ENCODE measurements at regions not wholly inside any gene's neighbourhood (a gene's known extent, or its start where the extent isn't known, plus 50 kb on each side); places are given as distances from the start of the nearest gene placed in this dataset.
"Not testable (repeated sequence)": the region's sequence is repeated elsewhere in the genome, so short reads cannot be mapped to it uniquely, and the experiment has no call there.

GRCh38 chr3:16708285-16708684, 103.1 kb upstream of the DAZL start:
- TF ChIP-seq POLR2AphosphoS5 (IDR thresholded peaks at IDR 0.05; ENCODE audit: insufficient read depth, low read depth, low read length) (no peak), FOS (IDR thresholded peaks at IDR 0.05; ENCODE audit: borderline replicate concordance, insufficient read depth, low read length) (no peak), CTCF (IDR thresholded peaks at IDR 0.05; ENCODE audit: extremely low read depth in 1 of 2, insufficient read depth in 1 of 2, low read depth in 1 of 2, low read length in 2 of 2) (no peak), POLR2A (IDR thresholded peaks at IDR 0.05; ENCODE audit: low read depth, low read length) (no peak), GATA2 (IDR thresholded peaks at IDR 0.05; ENCODE audit: insufficient read depth, insufficient read length, low read depth, low read length) (no peak), MAX (IDR thresholded peaks at IDR 0.05; ENCODE audit: insufficient read depth, insufficient read length) (no peak), EZH2 (IDR thresholded peaks at IDR 0.05; ENCODE audit: borderline replicate concordance, low read depth, low read length, severe bottlenecking) (no peak), JUN (IDR thresholded peaks at IDR 0.05; ENCODE audit: borderline replicate concordance, insufficient read depth, insufficient read length, low read depth) (no peak), MYC (IDR thresholded peaks at IDR 0.05; ENCODE audit: low read depth, low read length) (no peak)
- dilution Hi-C loops (cut with MboI; ENCODE audit: extremely low pct_ligation_motif_present, low sequenced_read_pairs) (no loop called here), intact Hi-C loops (cut with micrococcal nuclease) (no loop called here)
- Histone ChIP-seq H3K9ac (replicated peaks; ENCODE audit: extremely low read depth, insufficient read depth, low read length) (no peak overlapping the region), H3K27ac (ENCODE audit: insufficient read depth, low read depth, low read length) (no peak overlapping the region), H3K4me2 (ENCODE audit: insufficient read depth, low read length) (no peak overlapping the region), H3K36me3 (ENCODE audit: control insufficient read depth in 2 of 2, extremely low read depth in 1 of 2, insufficient read depth in 2 of 2, low read length in 2 of 2) (no peaks in the 10 kb centered on the region), H2AFZ (ENCODE audit: low read depth, low read length) (no peak overlapping the region), H3K79me2 (ENCODE audit: control insufficient read depth, insufficient read depth, low read length) (no peaks in the 10 kb centered on the region), H3K4me3 (replicated peaks in 1 of 3; ENCODE audit: insufficient read depth in 1 of 3, low read depth in 1 of 3, low read length in 3 of 3) (no peak overlapping the region), H4K20me1 (replicated peaks; ENCODE audit: control insufficient read depth, extremely low read depth, insufficient read depth, low read length) (no peaks in the 10 kb centered on the region), H3K4me1 (ENCODE audit: control insufficient read depth, extremely low read depth, insufficient read depth, low read length) (no peaks in the 10 kb centered on the region), H3K27me3 (ENCODE audit: control insufficient read depth in 2 of 2, insufficient read depth in 2 of 2, low read length in 2 of 2) (no peaks in the 10 kb centered on the region), H3K9me1 (replicated peaks; ENCODE audit: control insufficient read depth, extremely low read depth, insufficient read depth, low read length) (no peaks in the 10 kb centered on the region), H3K9me3 (replicated peaks; ENCODE audit: control insufficient read depth, insufficient read depth, low read length) (no peaks in the 10 kb centered on the region)
- FAIRE-seq (no peak), DNase-seq (ENCODE audit: low read depth, low spot score) (no peak)
- no TSS peak for BruUV-seq (replicated peaks)
- CTCF ChIA-PET: no interaction called here
- POLR2A ChIA-PET: no interaction called here

GRCh38 chr3:16711691-16712090, 106.5 kb upstream of the DAZL start:
- H3K9me3 ChIP-seq (replicated peaks; ENCODE audit: control insufficient read depth, insufficient read depth, low read length); H3K4me3 ChIP-seq (replicated peaks in 1 of 3; ENCODE audit: insufficient read depth in 1 of 3, low read depth in 1 of 3, low read length in 3 of 3); H3K27me3 ChIP-seq (ENCODE audit: control insufficient read depth in 2 of 2, insufficient read depth in 2 of 2, low read length in 2 of 2); H3K4me2 ChIP-seq (ENCODE audit: insufficient read depth, low read length); H3K79me2 ChIP-seq (ENCODE audit: control insufficient read depth, insufficient read depth, low read length); dilution Hi-C loops (cut with MboI; ENCODE audit: extremely low pct_ligation_motif_present, low sequenced_read_pairs); H3K27ac ChIP-seq (ENCODE audit: insufficient read depth, low read depth, low read length); H3K9ac ChIP-seq (replicated peaks; ENCODE audit: extremely low read depth, insufficient read depth, low read length); POLR2A ChIA-PET; BruUV-seq (replicated peaks); H2AFZ ChIP-seq (ENCODE audit: low read depth, low read length); FAIRE-seq; DNase-seq (ENCODE audit: low read depth, low spot score); CTCF ChIA-PET; H3K4me1 ChIP-seq (ENCODE audit: control insufficient read depth, extremely low read depth, insufficient read depth, low read length); H4K20me1 ChIP-seq (replicated peaks; ENCODE audit: control insufficient read depth, extremely low read depth, insufficient read depth, low read length); intact Hi-C loops (cut with micrococcal nuclease); H3K36me3 ChIP-seq (ENCODE audit: control insufficient read depth in 2 of 2, extremely low read depth in 1 of 2, insufficient read depth in 2 of 2, low read length in 2 of 2); H3K9me1 ChIP-seq (replicated peaks; ENCODE audit: control insufficient read depth, extremely low read depth, insufficient read depth, low read length): not testable (repeated sequence)

All from endothelial cell of umbilical vein (primary cell).